Left renal cortex interstitium (tissue), 4 donors: ENCODE measurements at regions not wholly inside any gene's neighbourhood (a gene's known extent, or its start where the extent isn't known, plus 50 kb on each side); places are given as distances from the start of the nearest gene placed in this dataset.
"Not testable (repeated sequence)": the region's sequence is repeated elsewhere in the genome, so short reads cannot be mapped to it uniquely, and the experiment has no call there.

ENCODE experiments used
- DNase-seq, 4 donors: peaks; one replicate each; pipeline ENCODE4 v3.0.0-alpha.2; 2013; ENCODE audit warnings: low read depth in 4 of 4, low spot score in 2 of 4, missing footprints in 1 of 4

DNA sequence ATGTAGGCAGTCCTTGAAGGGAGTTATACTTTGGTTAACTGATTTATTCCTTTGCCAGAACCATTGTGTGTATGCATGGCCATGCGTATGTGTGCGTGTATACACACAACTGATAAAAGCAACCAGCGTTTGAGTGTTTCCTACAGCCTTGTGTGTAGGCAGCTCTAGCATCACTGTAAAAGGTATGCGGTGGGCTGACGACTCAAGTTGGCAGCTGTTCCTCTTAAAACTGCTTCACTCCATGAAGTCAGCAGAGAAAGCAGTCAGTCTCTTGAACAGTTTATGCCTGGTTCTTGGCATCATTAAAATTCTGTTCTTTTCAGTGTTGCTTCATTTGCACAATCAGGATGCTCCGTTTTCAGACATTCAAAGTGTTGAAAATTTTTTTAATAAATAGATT, 103.5 kb upstream of the FRMPD4 start:
- DNase-seq, result no peak

DNA sequence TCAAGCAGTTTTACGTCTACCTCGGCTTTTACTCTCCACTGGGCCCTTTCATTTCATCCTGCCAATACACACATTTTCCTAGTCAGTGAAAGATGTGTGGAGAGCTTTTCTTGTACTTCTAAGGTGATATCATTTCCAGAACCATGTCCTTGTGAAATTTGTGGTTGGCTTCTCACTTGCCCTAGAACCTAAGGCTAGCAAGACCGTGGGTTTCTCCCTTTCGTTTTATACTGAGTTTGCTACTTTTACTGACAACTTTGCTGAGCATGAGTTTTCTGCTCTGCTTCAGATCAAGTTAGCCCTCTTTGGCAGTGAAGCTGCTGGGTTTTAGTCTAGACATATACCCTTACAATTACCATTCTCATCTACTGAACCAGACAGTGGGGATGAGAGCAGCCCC, 95.7 kb upstream of the FRMPD4 start:
- DNase-seq, result no peak

DNA sequence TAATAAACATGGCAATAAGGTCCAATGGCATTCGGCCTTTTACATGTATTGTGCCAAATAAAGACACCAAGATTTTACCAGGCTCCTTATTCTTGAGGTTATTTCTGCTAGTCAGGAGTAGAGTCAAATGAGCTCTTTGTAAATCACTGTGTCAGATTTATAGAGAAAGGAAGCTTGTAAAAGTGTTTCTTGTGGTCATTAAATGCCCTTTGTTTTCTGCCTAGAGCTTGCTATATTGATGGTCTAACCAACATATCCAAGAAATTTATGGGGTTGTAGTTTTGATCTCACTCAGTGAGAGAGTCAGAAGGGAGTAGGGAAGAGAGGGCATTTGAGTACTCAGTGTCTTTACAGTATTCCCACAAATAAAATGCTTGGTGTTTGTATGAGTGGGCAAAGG, 86.2 kb upstream of the FRMPD4 start:
- no peak for DNase-seq

DNA sequence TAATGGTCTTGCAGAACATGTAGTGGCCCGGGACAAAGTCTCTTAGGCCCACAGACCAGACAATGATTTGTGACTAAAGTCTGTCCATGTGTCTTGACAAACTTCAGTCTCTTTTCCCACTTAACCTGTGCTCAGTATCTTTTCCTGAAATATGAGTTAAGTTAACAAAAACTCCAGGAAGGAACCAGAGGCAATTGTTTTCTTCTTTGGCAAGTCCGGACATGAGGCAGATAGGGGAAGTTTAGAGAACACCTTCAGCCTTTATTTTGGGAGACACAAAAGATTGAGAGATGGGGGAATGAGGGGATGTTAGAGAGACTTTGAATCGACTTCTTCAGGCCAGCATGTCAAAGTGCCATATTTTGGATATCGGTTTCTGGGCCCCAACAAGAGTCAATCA, 80.2 kb upstream of the FRMPD4 start:
- DNase-seq, result no peak

DNA sequence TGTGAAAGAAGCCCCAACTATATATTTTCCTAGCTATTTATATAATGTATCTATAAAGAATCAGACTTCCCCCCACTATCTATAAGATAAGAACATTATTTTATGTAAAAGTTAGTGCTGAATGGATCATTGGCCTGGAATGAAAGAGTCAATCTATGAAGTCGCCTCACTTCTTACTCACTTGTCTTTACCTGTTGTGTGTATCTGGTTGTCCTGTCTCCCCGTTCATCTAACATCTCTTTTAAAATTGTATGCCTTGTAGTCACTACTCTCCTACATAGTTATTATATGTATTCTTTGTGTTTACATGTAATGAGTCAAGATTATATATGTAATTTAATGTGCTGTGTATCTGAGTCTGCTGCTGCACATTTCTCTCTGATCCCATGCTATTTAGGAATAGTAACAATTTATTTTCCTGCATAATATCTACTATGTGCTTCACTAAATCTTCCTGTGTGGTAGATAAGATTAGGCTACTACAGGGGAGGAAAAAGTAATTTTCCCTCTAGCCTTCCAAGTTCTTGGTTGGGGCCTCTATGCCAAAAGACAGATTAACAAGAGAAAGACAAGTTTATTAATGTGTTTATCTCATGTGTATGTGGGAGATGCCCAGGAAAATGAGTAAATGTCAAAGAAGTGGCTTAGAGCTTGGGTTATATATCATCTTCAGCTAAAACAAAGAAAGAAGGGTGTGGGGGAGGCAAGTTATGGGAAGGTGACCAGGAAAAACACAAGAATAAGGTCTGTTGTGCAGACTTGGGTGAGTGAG, 77.6 kb upstream of the FRMPD4 start:
- no peak for DNase-seq

DNA sequence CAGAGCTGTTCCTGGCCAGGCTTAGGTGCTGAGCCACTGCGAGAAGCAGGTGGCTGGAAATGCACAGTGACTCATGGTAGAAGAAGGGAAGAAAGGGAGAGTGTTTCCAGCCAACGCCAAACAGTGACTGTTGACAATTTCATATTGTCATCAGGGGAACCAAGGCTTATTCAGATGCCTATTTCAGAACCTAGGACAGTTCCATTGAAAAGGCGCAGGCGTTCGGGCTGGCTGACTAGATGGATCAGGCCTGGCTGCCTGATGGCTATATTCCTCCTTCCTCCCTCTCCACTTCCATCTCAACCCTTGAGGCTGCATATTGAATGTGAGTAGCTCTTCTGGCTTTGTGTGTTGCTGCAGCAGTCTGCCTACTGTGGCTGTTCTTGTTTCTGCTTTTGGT, 73.0 kb upstream of the FRMPD4 start:
- peak in 1 of 4 donors; percentile 7 for DNase-seq

DNA sequence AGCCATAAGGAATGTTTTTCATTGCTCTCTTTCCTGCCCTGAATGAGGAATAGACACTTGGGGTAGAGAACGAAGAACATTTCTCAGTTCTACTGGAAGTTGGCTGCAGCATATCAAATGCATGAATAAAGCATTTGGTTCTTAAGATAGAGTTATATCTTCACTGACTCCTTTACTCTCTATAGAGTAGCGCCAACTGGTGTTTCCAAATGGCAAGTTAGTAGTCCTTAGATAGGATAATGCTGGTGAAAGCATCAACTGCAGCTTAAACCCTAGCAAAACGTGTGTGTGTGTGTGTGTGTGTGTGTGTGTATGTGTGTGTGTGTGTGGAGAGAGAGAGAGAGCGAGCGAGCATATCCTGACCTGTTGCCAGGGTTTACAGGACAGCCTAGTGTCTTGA, 62.2 kb upstream of the FRMPD4 start:
- DNase-seq, result no peak

DNA sequence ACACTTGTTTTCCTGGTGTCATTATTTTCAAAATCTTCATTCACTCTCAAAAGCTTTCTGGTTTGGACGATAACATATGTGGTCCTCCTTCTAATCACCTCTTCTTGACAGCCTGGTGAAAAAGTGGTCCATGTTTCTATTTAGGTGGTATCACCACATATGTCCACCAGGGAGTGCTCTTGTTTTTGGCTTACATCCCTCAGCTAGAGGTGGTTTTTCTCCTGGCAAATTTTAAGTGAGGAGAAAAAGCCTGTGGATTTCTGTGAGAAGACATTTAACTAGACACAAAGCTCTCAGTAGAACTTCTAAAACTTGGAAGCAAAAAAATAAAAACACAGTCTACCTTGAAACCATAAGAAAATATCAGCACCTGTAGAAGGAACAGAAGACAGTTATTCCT, 58.0 kb upstream of the FRMPD4 start:
- DNase-seq, result peak in 2 of 4 donors; percentile 3 to 15

DNA sequence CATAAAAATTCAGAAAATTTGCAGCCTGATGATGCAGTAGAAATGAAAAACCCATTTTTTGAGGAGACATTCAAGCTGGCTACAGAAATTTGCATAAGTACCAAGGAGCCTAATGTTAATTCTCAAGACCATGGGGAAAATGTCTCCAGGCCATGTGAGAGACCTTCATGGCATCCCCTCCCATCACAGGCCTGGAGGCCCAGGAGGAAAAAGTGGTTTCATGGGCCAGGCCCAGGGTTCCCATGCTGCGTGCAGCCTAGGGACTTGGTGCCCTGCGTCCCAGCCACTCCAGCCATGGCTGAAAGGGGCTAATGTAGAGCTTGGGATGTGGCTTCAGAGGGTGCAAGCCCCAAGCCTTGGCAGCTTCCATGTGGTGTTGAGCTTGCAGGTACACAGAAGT, 55.3 kb upstream of the FRMPD4 start:
- not testable (repeated sequence) for DNase-seq
